ENCODE measurements at regions not wholly inside any gene's neighbourhood (a gene's known extent, or its start where the extent isn't known, plus 50 kb on each side); places are given as distances from the start of the nearest gene placed in this dataset.

DNA sequence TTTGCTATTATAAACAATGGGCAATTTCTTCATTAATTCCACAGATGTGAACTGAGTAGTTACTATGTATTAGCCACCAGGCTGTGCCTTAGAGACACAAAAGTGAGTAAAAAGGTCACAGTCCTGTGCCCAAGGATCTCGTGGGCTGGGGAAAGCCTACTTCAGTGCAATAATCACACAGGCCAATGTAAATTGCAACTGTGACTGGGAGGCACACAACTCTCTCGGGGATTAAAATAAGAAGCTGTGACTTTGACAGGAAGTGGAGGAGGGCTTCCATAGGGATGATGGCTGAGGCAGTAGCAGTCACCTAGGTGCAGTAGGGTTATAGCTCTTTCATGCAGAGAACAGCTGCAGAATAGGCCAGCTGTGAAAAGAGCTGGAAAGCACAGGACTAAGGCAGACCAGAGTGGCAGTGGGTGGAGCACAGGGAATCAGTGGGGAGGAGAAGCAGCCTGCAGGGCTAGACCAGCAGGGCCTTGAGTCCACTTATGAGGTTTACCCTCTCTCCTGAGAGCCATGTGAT is 121.9 kb downstream of the MAB21L3 start:
- DNase-seq = peak; percentile 56

DNA sequence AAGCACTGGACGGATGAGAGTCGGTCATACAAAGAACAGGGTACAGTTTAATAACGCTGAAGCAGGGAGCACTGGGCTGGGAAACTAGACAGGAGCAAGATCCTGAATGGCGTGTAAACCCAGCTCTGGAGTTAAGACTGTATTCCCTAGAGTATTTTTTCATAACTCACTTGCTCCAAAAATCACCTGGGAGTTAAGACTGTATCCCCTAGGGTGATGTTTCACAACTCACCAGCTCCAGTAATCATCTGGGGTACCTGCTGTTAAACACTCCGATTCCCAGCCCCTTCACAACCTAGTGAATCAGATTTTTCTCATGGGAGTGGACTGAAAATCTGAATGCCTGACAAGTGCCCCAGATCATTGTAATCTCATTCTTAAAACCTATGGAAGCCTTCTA is 123.2 kb downstream of the MAB21L3 start:
- DNase-seq = no peak

DNA sequence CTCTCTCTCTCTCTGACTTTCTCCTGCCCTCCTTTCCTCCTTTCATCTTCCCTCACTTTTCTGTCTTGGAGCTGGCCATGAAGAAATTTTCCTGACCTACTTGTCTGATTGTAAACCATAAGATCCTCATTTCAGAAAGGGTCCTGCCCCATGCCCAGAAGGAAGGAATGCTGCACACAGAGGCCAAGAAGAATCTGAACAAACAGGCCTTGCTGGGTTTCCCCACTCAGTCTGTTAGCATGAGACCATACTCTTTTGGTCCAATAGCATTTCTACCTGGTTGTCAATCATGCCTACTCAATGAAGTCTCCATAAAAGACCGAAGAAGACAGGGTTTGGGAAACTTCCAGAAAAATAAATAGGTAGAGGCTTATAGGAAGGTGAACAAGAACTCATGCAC is 128.7 kb downstream of the MAB21L3 start:
- no peak for DNase-seq

DNA sequence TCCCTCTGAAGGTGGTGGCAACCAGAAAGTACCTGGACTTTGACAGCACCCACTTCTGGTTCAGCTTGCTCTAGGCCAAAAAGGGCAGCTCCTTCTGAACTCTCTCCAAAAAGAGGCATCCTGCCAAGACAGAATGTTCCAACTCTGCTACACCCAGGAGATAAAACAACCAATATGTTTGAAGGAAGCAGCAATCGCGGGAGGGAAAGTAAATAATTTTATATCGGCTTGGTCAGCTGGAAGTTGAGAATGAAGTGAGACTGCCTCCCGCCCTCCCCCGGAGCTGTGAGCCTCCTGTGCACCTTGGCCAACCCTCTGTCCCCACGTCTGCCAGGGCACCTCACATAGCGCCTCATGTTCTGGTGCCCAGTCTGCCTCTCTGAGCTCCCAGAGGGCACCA is 130.3 kb upstream of the ATP1A1 start:
- no peak for DNase-seq

DNA sequence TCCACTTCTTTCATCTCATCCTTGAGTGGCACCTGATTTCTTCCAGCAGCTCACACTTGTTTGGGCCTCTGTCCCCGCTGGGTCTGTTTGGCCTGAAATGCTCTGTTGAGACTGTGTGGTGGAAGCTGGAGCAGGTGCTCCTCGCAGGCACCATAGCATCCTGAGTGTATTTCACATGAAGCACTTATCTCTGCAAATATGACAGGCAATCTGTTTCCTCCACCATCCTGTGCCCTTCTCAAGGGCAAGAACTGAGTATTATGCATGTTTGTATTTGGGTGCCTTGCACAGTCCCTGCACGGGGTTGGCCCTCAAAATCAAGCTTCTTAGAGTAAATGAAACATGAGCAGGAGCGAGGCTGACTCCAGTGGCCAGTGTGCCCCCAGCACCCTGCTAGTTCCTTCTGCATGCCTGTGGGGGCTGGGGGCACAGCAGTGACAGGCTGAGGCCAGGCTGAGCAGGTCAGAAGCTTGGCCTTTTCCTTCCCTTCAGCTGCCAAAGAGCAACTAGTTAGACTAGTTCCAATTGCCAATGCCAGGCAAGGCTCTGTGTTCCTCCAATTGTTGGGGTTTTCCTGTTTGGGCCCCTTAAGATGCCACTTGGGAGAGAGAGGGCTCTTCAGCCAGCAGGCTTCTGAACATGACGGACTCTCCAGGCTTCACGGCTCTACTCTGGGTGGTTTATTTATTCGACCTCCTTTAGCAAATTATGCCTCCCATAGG is 129.6 kb upstream of the ATP1A1 start:
- DNase-seq = no peak

DNA sequence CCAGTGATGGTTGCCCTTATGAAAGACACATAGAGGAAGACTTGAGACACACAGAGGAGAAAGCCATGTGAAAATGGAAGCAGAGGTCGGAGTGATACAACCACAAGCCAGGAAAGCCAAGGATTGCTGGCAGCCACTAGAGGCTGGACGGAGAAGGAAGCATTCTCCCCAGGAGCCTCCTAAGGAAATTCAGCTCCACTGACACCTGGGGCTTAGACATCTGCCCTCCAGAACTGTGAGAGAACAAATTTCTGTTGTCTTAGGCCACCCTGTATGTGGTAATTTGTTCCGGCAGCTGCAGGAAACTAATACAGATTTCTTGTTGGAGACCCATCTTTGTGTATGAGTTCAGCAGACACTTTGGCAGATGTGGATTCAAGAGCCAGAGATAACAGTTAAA is 126.9 kb upstream of the ATP1A1 start:
- no peak for DNase-seq

DNA sequence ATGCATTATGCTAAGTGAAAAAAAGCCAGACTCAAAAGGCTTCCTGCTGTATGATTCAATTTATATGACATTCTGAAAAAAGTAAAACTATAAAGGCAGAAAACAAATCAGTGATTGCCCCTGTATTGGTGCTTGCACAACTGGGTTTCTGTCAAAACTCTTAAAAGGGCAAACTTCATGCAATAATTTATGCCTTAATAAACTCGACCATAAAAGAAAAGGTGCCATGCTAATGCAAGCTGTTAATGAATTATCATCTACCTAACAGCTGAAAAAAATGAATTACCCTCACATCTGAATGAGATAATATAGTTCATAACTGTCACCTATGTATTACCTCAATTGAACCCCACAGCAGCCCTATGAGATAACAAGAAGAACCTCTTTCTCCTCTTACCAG is 120.8 kb upstream of the ATP1A1 start:
- DNase-seq = no peak

DNA sequence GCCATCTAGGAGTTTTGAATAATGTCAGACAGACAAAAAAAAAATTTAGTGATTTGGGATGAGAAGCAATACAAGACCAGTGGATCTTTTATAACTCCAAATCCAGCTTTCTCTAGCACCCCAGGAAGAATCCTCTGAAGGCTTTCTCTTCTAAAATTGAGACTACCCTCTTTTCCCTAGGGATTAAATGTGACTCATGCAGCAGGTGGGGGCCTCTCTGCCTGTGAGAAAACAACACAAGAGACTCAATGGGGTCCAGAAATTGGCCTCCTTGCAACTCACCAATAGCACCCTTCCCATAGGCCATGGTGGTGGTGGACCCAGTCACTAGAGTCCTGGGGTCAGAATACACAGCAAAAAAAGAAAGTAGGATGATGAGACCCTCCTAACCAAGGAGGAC is 120.3 kb upstream of the ATP1A1 start:
- DNase-seq = no peak

DNA sequence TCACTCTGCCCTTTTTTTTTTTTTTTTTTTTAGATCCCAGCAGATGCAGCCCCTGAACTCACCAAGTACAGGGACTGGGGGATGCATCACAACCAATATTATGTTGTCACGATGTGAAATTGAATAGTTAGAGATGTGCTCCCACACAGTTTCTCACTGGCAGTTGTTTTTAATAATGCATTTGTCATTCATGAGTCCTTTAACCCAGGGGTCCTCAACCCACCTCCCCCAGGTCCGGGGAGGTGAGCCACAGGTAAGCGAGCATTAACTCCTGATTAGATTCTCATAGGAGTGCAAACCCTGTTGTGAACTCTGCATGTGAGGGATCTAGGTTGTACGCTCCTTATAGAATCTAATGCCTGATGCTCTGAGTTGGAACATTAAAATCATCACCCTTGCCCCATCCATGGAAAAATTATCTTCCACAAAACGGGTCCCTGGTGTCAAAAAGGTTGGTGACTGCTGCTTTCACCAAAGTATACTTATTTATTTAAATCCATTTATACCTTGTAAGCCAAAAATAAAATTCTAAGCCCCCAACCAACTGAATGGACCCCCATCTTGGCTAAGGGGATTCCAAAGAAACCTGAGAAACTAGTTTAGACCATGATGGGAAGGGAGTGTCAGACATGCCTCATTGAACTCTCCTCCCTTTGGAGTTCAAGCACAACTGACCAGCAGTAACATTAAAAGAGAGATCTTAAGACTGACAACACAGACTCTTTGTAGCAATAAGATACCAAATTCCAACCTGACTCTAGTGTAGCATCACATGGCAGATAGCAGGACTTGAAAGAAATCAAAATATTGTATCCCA is 119.3 kb upstream of the ATP1A1 start:
- no peak for DNase-seq

DNA sequence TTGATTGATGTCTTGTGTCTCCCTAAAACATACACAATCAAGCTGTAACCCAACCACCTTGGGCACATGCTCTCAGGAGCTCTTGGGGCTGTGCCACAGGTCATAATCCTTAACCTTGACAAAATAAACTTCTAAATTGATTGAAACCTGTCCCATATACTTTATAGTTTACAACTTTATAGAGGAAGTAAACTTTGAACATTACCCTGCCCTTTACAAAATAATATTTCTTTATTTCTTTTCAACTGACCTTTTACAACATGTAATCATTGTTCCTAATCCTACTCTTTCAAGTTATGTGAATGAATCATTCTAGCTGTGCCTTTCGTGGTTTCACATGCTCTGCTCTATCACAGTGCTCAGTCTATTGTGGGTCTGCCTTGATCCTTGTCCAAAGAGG is 118.3 kb upstream of the ATP1A1 start:
- DNase-seq = no peak

DNA sequence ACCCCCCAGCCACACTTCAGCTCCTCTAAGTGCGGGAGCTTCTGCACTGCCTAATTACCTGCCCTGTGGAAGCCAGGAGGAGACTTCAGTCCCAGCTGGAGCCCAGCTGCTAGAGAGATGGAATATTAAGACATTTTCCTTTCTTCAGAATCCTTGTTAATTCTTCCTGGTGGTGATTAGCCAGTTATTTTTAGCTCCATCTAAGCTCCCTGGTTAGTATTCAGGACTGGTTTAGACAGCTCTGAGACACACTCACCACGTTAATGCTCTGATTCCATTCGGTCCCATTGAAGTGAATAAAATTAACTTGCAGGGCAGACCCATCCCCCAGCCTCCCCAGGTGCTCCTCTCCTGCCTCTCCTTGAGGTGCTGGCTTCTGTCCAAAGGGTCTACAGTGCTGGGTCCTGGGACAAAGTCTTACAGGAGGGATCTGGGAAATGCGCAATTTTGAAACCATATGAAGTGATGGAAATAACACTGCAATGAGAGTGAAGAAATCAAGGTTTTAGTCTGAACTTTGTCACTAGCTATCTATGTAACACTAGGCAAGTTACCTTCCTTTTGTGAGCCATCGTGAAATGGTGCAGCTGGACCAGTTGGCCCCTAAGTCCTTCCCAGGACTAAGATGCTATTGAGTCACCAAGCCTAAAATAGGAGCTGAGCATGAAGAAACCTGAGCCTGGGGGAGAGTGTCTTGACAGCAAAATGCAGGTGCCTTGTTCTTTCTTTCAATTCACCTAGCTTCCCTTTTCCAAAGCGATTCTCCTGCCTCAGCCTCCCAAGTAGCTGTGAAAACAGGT is 117.4 kb upstream of the ATP1A1 start:
- DNase-seq = no peak

DNA sequence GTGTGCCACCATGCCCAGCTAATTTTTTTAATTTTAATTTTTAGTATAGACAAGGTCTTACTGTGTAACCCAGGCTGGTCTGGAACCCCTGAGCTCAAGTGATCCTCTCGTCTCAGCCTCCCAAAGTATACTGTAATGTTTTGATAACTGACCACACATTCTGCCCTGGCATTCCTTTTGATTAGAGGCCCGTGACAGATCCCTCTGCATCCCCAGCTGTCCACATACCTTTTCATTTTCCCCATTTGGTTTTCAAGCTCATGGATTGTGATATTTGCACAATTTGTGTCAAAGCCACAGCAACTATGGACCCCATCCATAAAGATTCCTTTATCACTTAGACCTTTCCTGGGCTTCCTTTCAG is 116.8 kb upstream of the ATP1A1 start:
- DNase-seq = no peak

DNA sequence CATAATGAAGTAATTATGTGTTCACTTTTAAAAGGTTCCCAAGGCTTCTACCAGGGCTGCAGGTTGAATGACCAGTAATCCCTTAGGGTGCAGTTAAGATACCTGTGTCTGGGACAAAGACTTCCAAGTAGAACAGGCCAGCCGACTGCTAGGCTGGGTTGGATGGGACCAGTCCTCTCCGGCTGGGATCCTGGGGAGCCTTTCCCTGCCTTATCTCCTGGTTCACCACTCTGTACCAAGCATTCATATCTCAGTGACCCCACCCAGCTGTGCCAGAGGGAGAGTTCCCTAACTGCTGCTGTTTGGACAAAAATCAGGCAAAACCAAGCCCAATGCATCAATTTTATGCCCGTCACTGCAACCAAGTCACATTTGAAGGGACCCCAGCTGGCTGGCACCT is 116.2 kb upstream of the ATP1A1 start:
- no peak for DNase-seq

DNA sequence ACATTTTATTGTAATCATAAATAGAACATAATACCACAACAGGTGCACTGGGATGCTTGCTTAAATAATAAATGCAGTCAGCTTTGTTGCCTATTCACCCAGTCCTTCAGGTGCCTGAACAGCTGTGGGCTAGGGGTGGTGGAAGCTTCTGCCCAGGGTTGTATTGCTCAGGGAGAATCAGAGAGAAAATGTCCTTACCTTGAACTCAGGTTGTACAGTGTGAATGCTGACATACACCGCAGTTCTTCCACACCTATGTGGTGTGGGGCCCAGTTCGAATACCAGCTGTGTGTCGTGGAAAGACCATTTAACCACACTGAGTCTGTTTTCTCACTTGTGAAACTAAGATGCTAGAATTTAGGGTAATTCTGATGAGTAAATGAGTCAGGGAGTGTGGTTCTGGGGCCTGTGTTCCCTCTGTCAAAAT is 115.7 kb upstream of the ATP1A1 start:
- DNase-seq = no peak

DNA sequence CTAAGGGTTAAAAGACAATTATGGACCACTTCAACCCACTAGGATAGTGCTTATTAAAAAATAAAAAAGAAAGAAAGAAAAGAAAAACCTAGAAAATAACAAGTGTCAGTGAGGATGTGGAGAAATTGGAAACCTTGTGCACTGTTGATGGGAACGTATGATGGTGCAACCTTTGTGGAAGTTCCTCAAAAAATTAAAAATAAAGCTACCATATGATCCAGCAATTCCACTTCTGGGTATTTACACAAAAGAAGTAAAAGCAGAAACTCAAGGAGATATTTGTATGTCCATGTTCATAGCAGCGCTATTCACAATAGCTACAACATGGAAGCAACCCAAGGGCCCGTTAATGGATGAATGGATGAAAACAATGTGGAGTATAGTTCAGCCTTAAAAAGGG is 115.2 kb upstream of the ATP1A1 start:
- no peak for DNase-seq

DNA sequence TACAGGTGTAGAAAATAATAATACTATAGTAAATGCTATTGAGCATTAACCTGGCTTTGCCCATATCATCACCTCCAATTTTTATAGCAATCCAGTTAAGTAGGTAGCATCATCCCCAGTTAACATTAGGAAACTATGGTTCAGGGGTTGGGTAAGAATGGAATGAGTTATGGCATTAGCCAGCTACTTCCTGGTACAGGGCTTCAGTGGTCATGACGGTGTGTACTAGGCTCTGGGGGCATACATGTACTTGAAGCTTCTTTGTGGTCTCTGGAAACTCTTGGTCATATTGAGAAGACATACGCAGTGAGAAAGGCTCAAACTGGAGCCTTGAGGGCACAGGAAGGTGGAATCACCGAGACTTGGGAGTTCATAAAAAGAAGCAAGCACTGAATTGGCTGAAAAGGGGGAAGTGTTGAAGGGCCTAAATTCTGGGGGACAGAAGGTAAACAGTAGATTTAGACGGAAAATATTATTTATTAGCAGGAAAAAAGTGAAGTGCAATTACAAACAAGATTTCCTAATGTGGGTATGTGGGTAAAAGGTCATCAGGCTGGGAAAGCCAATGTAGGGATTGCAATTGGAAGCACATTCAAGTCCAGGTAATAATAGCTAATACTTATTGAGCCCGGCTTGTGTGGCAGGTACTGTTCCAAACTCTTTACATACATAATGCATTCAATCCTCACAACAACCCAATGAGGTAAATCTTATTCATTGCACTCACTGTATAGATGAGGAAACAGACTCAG is 114.2 kb upstream of the ATP1A1 start:
- DNase-seq = no peak

DNA sequence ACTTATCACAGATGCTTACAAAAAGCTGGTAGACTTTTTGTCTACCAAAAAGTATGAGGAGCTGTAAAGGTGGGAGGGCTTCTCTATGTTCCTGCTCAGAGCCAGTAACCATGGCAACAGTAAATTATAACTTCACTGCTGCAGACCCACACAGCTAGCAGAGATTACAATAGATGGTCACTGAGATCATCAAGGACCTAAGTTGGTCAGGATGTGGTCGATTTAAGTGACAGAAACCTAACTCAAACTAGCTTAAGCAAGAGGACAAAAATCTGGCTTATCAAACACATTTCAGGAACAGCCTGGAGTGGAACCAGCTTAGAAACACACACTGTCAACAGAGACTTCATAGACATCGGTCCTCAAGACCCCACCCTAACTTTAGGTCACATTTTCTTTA is 113.4 kb upstream of the ATP1A1 start:
- no peak for DNase-seq

DNA sequence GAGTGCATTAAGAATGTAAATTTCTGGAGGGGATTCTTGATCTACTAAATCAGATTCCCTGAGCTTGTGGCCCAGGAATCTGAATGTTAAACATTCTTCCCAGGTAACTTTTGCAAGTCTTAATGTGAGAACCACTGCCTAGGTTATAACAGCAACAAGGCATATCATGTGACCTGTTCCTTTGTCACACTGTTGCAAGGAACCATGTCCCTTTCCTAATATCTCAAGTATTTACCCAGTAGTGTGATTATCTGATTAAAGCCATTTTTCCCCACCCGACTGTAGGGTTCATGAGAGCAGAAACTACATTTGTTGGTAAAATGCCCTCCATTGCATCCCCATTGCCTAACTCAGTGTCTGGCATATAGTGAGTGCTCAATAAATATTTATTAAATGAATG is 112.9 kb upstream of the ATP1A1 start:
- DNase-seq = no peak

DNA sequence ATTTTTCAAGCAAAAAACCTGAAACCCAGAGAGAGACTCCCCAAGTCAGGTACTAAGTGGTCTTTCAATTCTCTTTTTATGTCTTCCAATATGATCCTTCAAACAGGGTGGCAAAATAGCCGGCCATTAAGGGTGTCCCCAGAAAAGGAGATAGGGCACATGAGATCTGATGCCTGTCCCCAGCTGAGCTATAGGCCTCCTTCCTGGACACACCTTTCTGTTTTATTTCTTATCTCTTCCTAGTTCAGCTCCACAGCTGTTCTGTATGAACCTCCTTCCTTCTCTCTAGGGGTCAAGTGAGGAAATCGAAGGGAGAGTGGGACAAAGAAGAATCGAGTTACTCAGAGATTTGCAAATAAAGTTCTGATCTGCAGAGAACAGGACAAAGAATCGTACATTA is 112.4 kb upstream of the ATP1A1 start:
- no peak for DNase-seq

DNA sequence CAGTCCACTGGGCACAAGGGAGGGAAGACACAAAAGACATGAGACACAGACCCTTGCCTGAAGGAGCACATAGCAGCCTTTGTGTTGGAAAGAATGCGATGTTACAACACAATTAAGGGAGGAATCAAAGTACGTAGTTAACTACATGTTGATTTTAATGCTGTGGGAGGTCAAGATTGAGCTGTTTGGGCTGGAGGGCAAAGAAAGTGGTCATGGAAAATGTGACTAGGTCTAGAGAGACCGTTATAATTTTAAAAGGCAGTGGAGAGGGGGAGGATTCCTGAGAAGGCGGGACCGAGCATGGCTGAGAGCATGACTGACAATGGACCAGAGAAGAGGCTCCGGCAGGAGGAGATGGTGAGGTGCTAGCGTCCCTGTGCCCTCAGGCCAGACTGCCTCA is 111.8 kb upstream of the ATP1A1 start:
- DNase-seq = no peak

DNA sequence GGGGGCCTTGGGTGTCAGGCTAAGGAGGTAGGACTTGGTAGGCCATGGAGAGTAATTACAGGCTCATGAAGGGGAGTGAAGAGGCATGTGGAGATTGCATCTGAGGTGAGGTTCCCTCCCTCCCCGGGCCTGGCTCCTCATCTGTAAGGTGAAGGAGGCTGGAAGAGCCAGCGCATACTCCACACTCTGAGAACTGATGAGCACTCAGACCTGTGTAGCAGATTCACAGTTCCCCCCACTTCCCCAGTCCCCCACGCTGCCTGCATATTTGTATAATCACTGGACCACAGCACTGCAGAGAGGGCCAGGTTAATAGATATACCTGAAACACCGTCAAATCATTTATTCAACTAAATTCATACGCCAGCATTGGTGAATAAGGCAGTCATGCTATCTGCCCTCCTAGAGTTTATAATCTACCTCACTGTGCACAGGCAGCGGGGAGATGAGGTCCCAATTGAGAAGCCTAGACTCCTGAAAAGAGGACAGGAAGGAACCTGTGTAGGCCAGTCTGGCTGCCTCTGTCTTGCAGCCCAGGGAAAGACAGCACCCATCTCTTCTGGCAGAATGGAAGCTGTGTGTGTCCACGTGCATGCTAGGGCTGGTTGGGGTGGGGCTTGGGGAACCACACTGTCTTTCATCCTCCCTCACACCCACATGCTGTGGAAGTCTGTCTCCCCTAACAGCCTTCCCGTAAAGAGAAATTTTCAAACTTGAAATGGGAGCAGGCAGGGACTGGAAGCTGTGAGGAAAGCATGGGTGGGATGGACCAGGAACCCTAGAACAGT is 110.6 kb upstream of the ATP1A1 start:
- DNase-seq = no peak

DNA sequence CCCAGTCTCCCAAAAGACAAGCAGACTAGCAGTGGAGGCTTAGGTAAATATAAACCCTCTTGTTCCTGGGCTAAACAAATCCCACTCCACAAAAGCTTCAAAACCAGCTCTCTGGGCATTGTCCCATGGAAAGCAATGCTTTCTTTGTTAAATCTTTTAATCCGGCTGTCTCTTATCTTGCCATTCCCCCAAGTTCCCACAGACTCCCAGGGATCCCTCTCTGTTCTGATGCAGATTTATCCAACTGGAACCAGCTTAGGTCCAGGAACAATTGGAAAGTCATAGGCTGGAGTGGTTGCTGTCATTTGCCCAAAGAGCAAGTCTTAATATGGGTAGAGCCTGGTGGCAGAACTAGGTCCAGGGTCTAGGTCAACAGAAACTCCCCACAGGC is 110.1 kb upstream of the ATP1A1 start:
- DNase-seq = no peak
